Left renal pelvis (tissue), 4 donors: ENCODE measurements at regions not wholly inside any gene's neighbourhood (a gene's known extent, or its start where the extent isn't known, plus 50 kb on each side); places are given as distances from the start of the nearest gene placed in this dataset.
"Not testable (repeated sequence)": the region's sequence is repeated elsewhere in the genome, so short reads cannot be mapped to it uniquely, and the experiment has no call there.

ENCODE experiments used
- DNase-seq, 4 donors: peaks; one replicate each; pipeline ENCODE4 v3.0.0-alpha.2; 2013; ENCODE audit warnings: low read depth in 4 of 4, low spot score in 3 of 4

DNA sequence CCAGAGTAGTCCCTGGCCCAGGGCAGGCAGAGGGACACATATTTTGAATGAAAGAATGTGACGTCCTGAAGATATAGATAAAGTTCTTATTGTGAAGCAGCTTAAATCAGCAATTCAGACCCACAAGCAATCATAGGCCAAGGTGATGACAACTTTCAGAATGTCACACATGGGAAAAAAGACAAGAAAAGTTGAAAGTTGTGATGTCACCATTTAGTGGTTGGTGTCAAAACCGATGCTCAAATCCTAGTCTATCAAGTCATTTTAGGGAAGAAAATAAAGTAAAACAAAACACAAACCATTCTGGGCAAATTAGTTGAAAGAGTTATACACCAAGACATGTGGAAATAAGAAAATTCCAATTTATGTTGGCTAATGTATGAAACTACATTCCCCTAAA is 710.8 kb downstream of the DOK5 start:
- no peak for DNase-seq

DNA sequence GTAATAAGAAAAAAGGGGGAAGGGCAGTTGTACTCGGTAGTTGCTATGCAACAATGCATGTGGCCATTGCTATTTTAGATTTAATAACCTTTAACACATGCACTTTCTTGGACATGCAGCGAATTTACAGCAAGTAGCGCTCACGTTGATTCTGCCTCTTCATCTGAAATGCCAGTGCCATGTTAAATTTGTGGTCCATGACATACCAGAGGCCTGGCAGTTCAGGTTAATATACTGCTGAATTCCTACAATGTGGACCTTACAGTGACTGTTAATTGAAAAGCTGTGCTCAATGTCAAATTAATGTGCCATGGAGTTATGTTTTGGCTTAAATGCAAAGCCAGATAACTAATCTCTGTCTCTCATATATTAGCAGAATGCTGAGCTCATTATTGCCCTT is 699.7 kb downstream of the DOK5 start:
- DNase-seq = peak in 1 of 4 donors; percentile 25

- no peak for DNase-seq
Observed at GRCh38 chr20:55174635-55175034, 699.2 kb downstream of the DOK5 start.

GRCh38 chr20:55174172-55174571 is 698.8 kb downstream of the DOK5 start:
- no peak for DNase-seq

DNA sequence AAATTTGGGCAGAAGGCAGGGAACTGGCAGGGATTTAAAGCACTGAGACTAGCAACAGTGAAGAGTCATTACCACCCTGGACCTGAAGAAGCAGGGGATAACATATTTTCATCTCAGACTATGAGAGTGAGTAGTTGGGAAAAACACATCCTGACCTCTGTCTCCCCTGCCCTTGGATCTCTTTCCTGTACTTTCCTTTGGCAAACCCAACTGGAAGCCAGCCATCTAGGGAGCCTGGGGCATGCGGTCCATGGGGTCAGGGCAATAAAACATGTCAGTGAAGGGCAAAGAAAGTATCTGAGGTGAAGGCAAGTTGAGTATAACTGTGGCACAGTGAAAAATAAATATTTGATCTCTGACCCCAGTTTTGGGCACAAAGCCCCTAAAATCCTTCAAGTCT is 698.2 kb downstream of the DOK5 start:
- DNase-seq = no peak

DNA sequence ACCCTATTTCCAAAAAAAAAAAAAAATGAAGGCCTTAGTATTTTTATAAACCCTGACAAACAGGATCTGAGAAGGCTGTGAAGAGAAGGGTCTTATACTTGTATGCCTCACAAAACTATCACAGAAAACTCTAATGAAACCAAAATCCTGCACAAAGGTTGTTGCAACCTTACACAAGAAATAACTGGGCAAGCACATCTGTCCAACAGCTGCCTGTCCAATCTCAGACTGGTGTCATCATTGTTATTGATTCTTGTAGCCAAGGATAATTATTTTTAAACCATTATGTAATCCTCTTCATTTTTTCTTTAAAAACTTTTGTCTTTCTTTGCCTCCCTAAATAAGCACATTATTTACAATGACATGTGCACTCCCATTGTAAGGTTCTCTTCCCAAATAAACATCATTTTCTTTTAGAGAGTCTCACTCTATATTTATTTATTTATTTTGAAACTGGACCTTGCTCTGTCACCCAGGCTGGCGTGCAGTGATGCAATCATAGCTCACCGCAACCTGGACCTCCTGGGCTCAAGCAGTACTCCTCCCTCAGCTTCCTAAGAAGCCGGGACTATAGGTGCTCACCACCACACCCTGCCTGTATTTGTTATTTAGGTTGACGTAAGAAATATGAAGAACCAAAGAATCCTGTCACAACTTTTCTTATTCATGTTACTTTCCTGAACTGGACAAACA is 697.1 kb downstream of the DOK5 start:
- DNase-seq = no peak

DNA sequence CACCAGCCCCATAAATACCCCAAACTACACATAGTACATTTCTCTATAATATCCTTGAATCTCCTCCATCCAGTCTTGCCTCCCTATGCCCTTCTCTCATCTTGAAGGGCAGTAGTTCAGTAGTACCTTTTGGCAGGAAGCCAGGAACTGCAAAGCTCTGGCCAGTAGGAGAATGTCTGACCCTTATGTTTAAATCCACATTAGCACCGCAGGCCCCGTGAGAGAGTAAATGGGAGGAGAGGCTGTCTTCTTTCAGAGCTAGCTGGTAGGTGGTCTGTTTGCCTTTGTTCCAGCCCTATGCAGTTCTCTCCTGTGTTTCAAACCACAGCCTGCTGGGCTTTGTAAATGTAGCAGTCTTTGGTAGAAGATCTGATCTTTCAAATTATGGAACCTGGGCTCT is 690.7 kb downstream of the DOK5 start:
- DNase-seq = no peak

GRCh38 chr20:55160996-55161395 is 685.6 kb downstream of the DOK5 start:
- DNase-seq = no peak

GRCh38 chr20:55160037-55160436 is 684.6 kb downstream of the DOK5 start:
- peak in 1 of 4 donors; percentile 45 for DNase-seq

- no peak for DNase-seq
Observed at GRCh38 chr20:55159230-55159629, 683.8 kb downstream of the DOK5 start.

GRCh38 chr20:55158446-55158845 is 683.1 kb downstream of the DOK5 start:
- DNase-seq = no peak

DNA sequence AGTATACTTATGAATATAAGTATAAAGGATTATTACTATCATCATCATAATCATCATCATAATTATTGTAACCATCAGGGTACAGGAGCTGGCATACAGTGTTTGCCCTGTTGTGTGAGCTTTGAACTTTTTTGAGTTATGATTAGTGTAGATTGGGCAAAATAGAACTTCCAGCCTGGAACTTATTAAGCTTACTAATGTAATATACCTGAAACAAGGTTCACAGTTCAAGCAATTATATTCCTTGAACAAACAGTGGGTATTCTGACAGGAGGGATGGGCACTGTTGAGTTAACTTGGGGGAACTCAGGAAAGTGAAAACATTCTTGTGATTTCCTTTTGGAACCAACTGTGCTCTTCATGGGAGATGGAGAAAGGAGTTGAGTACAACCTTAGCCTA is 680.0 kb downstream of the DOK5 start:
- DNase-seq = no peak

- peak in 1 of 4 donors; percentile 14 for DNase-seq
Observed at GRCh38 chr20:55153001-55153645, 677.7 kb downstream of the DOK5 start.

- no peak for DNase-seq
Observed at GRCh38 chr20:55151171-55151570, 675.8 kb downstream of the DOK5 start.

DNA sequence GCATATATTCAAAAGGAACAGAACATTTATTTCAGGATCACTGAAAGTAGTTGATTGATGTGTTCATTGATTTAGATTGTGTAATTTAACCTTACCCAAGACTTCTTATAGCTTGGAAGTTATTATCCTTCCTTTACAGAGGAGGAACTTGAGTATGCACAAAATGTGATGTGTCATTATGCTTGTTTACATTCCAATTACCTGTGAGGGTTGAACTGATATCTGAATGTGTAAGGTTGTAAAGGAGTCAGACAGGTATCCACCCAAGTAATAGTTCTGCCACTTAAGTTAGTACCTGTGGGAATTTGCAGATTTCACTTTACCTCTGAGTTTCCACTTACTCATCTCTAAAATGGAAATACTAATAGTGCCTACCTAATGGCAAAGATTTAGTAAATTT is 668.2 kb downstream of the DOK5 start:
- DNase-seq = no peak

DNA sequence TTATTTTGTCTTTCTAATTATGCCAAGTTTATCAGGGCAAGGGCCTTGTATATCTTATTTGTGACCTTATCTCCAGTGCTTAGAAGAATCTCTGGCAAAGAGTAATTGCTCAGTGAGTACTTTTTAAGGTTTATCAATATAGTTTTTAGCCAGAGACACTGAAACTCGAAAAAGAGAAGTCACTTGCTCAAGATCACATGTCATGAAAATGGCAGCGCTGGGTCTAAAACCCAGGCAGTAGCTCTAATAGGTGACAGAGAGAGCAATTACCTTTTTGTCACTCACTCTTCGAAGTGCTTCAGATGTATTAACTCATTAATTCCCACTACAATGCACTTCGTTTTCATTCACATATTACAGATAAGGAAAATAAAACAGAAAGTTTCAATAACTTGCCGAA is 667.5 kb downstream of the DOK5 start:
- DNase-seq = no peak

DNA sequence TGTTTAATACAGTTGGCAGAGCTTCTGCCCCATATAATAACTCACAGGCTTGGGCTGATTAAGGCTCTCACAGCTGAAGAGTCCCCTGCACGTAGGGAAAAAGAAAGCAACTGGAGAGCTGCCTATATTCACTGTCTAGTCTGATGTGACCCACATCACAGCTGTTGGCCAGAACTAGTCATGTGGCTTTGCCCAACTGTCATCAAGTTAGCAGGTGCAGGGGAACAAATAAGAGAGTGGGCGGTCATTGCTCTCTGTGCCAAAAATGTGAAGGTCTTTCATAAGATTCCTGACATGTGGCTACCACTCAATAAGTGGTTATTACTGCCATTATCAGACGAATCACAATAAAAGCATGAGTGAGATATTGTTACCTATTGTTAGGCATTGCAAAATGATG is 665.2 kb downstream of the DOK5 start:
- DNase-seq = no peak

GRCh38 chr20:55139173-55139765 is 663.9 kb downstream of the DOK5 start:
- DNase-seq = no peak

DNA sequence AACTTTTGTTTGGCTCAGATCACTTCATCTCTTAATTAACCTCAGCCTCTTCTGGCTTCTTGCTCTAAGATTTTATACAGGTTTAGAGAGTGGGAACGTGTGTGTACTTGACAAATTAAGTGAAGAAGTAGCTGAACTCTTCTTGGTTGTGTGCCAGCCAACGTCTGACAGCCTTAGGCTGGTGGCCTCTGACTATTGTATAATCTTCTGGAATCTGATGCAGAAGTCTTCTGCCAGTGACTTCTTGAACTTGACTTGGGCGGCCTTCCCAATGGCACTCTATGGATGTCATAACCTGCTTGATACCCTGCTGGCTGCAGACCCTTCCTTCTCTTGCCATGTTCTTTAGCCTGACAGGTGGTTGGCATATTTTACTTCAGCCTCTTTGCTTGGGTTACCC is 660.5 kb downstream of the DOK5 start:
- DNase-seq = no peak

DNA sequence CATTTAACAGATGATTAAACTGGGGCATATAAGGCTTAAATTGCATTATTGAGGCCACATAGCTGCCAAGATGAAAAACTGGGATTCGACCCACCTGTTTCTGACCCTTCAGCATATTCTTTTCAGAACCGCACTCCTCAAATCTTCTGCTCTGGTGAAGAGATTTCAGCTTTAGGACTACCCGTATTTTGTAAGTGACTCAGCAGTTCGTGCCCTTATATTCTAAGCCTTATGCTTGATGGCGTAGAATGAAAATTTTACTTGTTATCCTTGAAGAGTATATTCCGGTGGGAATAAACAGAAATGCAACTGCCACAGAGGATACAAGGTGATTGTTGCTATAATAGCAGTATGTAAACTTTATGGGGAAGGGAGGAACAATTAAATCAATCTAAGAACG is 657.1 kb downstream of the DOK5 start:
- no peak for DNase-seq

DNA sequence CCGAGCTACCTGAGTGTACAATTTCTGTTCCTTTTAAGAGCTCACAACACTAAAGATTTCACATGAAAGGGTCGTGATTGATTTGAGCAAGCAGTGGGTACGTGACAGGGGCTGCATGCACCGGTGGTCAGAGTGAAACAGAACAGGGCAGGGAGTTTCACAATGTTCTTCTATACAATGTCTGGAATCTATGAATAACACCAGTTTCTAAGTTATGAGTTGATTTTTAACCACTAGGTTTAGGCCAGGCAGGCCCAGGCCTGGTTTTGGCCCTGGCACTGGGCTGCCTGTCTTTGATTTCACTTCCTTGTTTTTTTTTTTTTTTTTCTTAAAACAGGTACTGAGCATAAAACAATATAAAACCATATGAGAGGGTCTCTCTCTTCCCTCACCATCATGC is 642.2 kb downstream of the DOK5 start:
- not testable (repeated sequence) for DNase-seq

GRCh38 chr20:55116598-55116997 is 641.2 kb downstream of the DOK5 start:
- no peak for DNase-seq
